ENCODE measurements at regions not wholly inside any gene's neighbourhood (a gene's known extent, or its start where the extent isn't known, plus 50 kb on each side); places are given as distances from the start of the nearest gene placed in this dataset.

- no CpG with 5 or more reads among the region's 2 CpGs for WGBS (ENCODE audit: insufficient coverage, insufficient read length)
- Histone ChIP-seq H3K4me3 (ENCODE audit: low read length) (no peak overlapping the region), H3K27ac (ENCODE audit: low read length) (no peak overlapping the region), H3K27me3 (ENCODE audit: control insufficient read depth, insufficient read depth, low read length) (no peaks in the 10 kb centered on the region), H3K9me3 (ENCODE audit: control insufficient read depth, insufficient read depth, low read length) (no peaks in the 10 kb centered on the region), H3K4me1 (ENCODE audit: control insufficient read depth, insufficient read depth, low read length) (no peaks in the 10 kb centered on the region), H3K36me3 (ENCODE audit: control insufficient read depth, insufficient read depth, low read length) (no peaks in the 10 kb centered on the region)
- DNase-seq (ENCODE audit: low read depth, low spot score) = no peak
Measured at GRCh38 chr18:40388121-40388520, 1566.9 kb upstream of the PIK3C3 start.

GRCh38 chr18:40387130-40387787 is 1567.8 kb upstream of the PIK3C3 start:
- Histone ChIP-seq H3K27me3 (ENCODE audit: control insufficient read depth, insufficient read depth, low read length) (no peaks in the 10 kb centered on the region), H3K4me3 (ENCODE audit: low read length) (no peak overlapping the region), H3K9me3 (ENCODE audit: control insufficient read depth, insufficient read depth, low read length) (no peaks in the 10 kb centered on the region), H3K36me3 (ENCODE audit: control insufficient read depth, insufficient read depth, low read length) (no peaks in the 10 kb centered on the region), H3K27ac (ENCODE audit: low read length) (no peak overlapping the region), H3K4me1 (ENCODE audit: control insufficient read depth, insufficient read depth, low read length) (no peaks in the 10 kb centered on the region)
- DNase-seq (ENCODE audit: low read depth, low spot score) = no peak
- WGBS (ENCODE audit: insufficient coverage, insufficient read length) = no CpG with 5 or more reads among the region's 3 CpGs

DNA sequence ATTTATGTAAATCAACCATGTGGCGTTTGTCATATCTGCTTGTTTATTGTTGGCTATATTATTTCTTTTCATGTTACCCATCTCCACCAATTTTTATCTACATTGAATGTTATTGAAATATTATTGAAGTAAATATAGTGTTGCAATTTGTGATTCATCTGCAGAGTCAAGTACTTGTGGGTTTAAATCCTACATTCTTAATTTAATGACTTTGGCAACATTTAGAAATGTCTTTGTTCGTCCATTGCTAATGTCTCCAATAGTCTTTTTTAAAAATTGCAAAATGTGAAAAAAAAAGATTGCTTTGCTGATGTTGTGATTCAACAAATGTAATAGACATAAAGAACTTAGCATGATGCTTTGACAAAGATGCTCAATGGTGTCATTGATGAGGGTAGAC is 1572.8 kb upstream of the PIK3C3 start:
- H3K27ac ChIP-seq (ENCODE audit: low read length) = no peak overlapping the region

DNA sequence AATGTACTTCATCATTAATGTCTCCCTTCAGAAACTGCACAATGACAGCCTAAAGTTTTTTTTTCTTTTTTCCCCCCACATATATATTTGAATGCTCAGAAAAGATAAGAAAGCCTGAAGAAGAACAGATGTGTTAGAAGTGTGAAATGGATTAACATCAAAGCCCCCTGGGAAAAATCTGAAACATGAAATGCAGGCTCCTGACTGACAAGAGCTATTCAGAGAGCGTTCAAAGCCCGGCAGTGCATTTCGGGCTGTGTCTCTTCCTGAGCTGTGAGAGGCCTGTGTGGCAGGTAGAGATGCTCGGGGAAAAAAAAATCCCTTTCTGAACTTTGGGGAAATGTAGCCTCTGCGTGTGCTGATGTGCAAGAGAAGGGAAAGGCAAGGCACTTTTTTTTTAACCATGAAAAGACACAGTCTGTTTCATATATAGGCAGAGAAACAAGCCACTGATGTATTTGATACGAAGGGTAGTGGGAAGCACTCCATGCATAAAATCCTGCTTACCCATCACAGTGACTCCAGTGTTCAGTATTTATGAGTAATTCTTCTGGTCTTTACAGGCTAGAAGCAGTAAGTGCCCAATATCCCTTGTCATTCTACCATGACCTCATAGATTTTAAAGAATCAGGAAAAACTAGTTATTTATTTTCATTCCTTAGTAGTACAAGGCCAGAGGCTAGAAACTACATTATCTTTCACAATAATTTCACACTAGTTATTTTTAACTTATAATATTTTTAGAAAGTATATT is 1574.2 kb upstream of the PIK3C3 start:
- H3K27ac ChIP-seq (ENCODE audit: low read length) = no peak overlapping the region

More for the DNA sequence above, 1572.8 kb upstream of the PIK3C3 start:
- WGBS (ENCODE audit: insufficient coverage, insufficient read length) = no CpG with 5 or more reads among the region's 2 CpGs
- Histone ChIP-seq H3K4me3 (ENCODE audit: low read length) (no peak overlapping the region), H3K36me3 (ENCODE audit: control insufficient read depth, insufficient read depth, low read length) (no peaks in the 10 kb centered on the region), H3K4me1 (ENCODE audit: control insufficient read depth, insufficient read depth, low read length) (no peaks in the 10 kb centered on the region), H3K27me3 (ENCODE audit: control insufficient read depth, insufficient read depth, low read length) (no peaks in the 10 kb centered on the region), H3K9me3 (ENCODE audit: control insufficient read depth, insufficient read depth, low read length) (no peaks in the 10 kb centered on the region)
- DNase-seq (ENCODE audit: low read depth, low spot score) = no peak

GRCh38 chr18:40375837-40376236 is 1579.2 kb upstream of the PIK3C3 start:
- no CpG with 5 or more reads among the region's 1 CpG for WGBS (ENCODE audit: insufficient coverage, insufficient read length)
- no peaks in the 10 kb centered on the region for H3K9me3 ChIP-seq (ENCODE audit: control insufficient read depth, insufficient read depth, low read length)
- DNase-seq (ENCODE audit: low read depth, low spot score) = no peak
- H3K27ac ChIP-seq (ENCODE audit: low read length) = no peak overlapping the region
- H3K36me3 ChIP-seq (ENCODE audit: control insufficient read depth, insufficient read depth, low read length) = no peaks in the 10 kb centered on the region
- H3K27me3 ChIP-seq (ENCODE audit: control insufficient read depth, insufficient read depth, low read length) = no peaks in the 10 kb centered on the region
- no peak overlapping the region for H3K4me3 ChIP-seq (ENCODE audit: low read length)
- H3K4me1 ChIP-seq (ENCODE audit: control insufficient read depth, insufficient read depth, low read length) = no peaks in the 10 kb centered on the region

More for the DNA sequence above, 1574.2 kb upstream of the PIK3C3 start:
- no CpG with 5 or more reads among the region's 6 CpGs for WGBS (ENCODE audit: insufficient coverage, insufficient read length)
- no peaks in the 10 kb centered on the region for H3K36me3 ChIP-seq (ENCODE audit: control insufficient read depth, insufficient read depth, low read length)
- DNase-seq (ENCODE audit: low read depth, low spot score) = no peak
- no peaks in the 10 kb centered on the region for H3K4me1 ChIP-seq (ENCODE audit: control insufficient read depth, insufficient read depth, low read length)
- H3K27me3 ChIP-seq (ENCODE audit: control insufficient read depth, insufficient read depth, low read length) = no peaks in the 10 kb centered on the region
- H3K4me3 ChIP-seq (ENCODE audit: low read length) = no peak overlapping the region
- no peaks in the 10 kb centered on the region for H3K9me3 ChIP-seq (ENCODE audit: control insufficient read depth, insufficient read depth, low read length)

DNA sequence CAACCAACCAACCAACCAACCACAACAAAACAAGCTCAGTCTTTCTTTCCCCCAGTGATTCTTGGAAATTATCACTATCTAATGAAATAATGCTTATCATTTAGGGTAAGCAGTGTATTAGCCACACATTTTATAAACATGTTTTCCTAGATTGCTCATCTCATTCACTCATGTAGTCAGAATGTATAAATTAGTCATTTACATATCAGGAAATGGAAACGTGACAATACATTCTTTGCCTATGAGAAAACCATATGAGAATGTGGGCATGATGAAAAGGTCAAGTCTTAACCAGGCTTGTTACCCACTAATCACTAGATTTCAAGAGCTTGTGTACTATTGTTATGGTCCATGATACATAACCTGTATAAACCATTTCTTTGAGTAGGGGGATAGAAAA is 1583.4 kb upstream of the PIK3C3 start:
- Histone ChIP-seq H3K36me3 (ENCODE audit: control insufficient read depth, insufficient read depth, low read length) (no peaks in the 10 kb centered on the region), H3K9me3 (ENCODE audit: control insufficient read depth, insufficient read depth, low read length) (no peaks in the 10 kb centered on the region), H3K27me3 (ENCODE audit: control insufficient read depth, insufficient read depth, low read length) (no peaks in the 10 kb centered on the region), H3K4me3 (ENCODE audit: low read length) (no peak overlapping the region), H3K27ac (ENCODE audit: low read length) (no peak overlapping the region), H3K4me1 (ENCODE audit: control insufficient read depth, insufficient read depth, low read length) (no peaks in the 10 kb centered on the region)
- no peak for DNase-seq (ENCODE audit: low read depth, low spot score)
- no CpG with 5 or more reads among the region's 1 CpG for WGBS (ENCODE audit: insufficient coverage, insufficient read length)

DNA sequence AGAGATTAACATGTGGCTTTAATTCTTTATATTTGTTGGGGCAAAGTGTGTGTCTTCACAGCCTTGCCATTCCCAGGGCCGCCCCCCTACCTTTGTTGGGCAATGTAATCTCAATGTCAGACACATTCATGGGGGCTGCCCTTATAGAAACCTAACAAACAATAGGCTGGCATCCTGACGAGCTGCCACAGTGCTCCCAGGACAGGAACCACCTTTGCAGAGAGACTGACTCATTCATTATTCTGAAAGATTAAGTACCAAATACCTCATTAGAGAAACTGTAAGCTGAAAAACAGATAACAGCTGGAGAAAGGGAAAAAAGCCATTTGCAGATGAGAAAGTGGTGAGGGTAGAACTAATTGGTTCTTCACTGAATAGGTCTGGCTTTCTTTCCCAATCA is 1587.5 kb upstream of the PIK3C3 start:
- no peak for DNase-seq (ENCODE audit: low read depth, low spot score)
- Histone ChIP-seq H3K9me3 (ENCODE audit: control insufficient read depth, insufficient read depth, low read length) (no peaks in the 10 kb centered on the region), H3K27ac (ENCODE audit: low read length) (no peak overlapping the region), H3K4me1 (ENCODE audit: control insufficient read depth, insufficient read depth, low read length) (no peaks in the 10 kb centered on the region), H3K27me3 (ENCODE audit: control insufficient read depth, insufficient read depth, low read length) (no peaks in the 10 kb centered on the region), H3K4me3 (ENCODE audit: low read length) (no peak overlapping the region), H3K36me3 (ENCODE audit: control insufficient read depth, insufficient read depth, low read length) (no peaks in the 10 kb centered on the region)
- no CpG with 5 or more reads among the region's 2 CpGs for WGBS (ENCODE audit: insufficient coverage, insufficient read length)

DNA sequence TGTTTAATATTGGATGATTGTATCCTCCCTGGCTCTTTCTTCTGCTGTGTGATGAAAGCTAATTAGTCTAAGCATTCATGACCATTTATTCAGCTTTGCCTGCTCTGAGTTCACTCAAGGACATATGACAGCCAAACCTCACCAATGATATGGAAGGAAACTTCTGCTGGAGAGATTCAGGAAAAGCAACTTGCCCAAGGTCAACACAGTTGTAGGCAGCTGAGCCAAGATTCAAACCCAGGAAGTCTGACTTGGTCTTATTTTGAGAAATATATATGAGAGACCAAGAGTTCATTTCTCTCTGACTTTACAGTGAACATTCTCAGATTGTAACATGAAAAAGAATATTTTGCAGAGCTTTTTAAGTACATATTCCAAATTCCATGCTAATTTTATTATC is 1588.5 kb upstream of the PIK3C3 start:
- no peaks in the 10 kb centered on the region for H3K36me3 ChIP-seq (ENCODE audit: control insufficient read depth, insufficient read depth, low read length)
- H3K4me3 ChIP-seq (ENCODE audit: low read length) = no peak overlapping the region
- no peak for DNase-seq (ENCODE audit: low read depth, low spot score)
- no peaks in the 10 kb centered on the region for H3K27me3 ChIP-seq (ENCODE audit: control insufficient read depth, insufficient read depth, low read length)
- H3K4me1 ChIP-seq (ENCODE audit: control insufficient read depth, insufficient read depth, low read length) = no peaks in the 10 kb centered on the region
- H3K27ac ChIP-seq (ENCODE audit: low read length) = no peak overlapping the region
- no peaks in the 10 kb centered on the region for H3K9me3 ChIP-seq (ENCODE audit: control insufficient read depth, insufficient read depth, low read length)

DNA sequence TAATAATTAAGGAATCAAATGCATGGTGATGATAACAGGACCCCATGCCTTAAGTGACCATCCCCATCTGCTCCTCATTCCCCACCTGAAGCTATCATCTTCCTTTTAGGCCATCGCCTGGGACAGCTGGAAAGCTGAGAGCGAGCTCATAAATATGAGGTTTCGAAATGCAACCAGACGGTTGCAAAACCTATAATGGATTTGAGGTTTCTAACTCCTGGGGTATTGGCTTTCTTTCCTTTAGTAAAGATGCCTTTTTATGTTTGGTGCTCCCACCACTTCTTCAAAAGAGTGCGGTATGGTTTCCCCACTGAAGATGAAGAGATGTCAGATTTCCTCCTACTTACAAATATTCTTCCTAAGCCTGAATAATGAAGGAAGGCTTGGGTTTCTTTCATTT is 1589.5 kb upstream of the PIK3C3 start:
- no peak overlapping the region for H3K4me3 ChIP-seq (ENCODE audit: low read length)
- no CpG with 5 or more reads among the region's 5 CpGs for WGBS (ENCODE audit: insufficient coverage, insufficient read length)

DNA sequence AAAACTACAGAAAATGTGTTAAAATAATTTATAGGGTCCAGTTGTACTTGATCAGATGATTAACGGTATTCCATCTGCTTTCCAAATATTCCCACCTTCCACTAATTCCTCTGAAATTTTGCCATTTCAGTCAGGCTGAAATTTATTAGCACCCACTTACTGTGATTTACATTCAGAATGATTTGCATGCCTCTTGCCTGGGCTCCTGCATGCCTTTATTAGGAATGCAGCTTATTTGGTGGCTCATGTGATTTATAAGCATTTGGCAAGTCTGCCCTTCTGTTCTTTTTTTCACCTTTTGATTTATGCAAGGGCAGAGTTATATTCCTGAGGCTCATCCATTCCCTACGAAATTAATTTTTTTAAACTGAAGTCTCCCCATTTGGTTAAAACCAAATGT is 1594.5 kb upstream of the PIK3C3 start:
- H3K4me3 ChIP-seq (ENCODE audit: low read length) = no peak overlapping the region
- no peaks in the 10 kb centered on the region for H3K36me3 ChIP-seq (ENCODE audit: control insufficient read depth, insufficient read depth, low read length)
- H3K9me3 ChIP-seq (ENCODE audit: control insufficient read depth, insufficient read depth, low read length) = no peaks in the 10 kb centered on the region
- no CpG with 5 or more reads among the region's 2 CpGs for WGBS (ENCODE audit: insufficient coverage, insufficient read length)
- H3K27ac ChIP-seq (ENCODE audit: low read length) = no peak overlapping the region
- H3K4me1 ChIP-seq (ENCODE audit: control insufficient read depth, insufficient read depth, low read length) = no peaks in the 10 kb centered on the region
- no peak for DNase-seq (ENCODE audit: low read depth, low spot score)
- no peaks in the 10 kb centered on the region for H3K27me3 ChIP-seq (ENCODE audit: control insufficient read depth, insufficient read depth, low read length)

More for the DNA sequence above, 1589.5 kb upstream of the PIK3C3 start:
- no peak for DNase-seq (ENCODE audit: low read depth, low spot score)
- Histone ChIP-seq H3K36me3 (ENCODE audit: control insufficient read depth, insufficient read depth, low read length) (no peaks in the 10 kb centered on the region), H3K4me1 (ENCODE audit: control insufficient read depth, insufficient read depth, low read length) (no peaks in the 10 kb centered on the region), H3K27ac (ENCODE audit: low read length) (no peak overlapping the region), H3K9me3 (ENCODE audit: control insufficient read depth, insufficient read depth, low read length) (no peaks in the 10 kb centered on the region), H3K27me3 (ENCODE audit: control insufficient read depth, insufficient read depth, low read length) (no peaks in the 10 kb centered on the region)

DNA sequence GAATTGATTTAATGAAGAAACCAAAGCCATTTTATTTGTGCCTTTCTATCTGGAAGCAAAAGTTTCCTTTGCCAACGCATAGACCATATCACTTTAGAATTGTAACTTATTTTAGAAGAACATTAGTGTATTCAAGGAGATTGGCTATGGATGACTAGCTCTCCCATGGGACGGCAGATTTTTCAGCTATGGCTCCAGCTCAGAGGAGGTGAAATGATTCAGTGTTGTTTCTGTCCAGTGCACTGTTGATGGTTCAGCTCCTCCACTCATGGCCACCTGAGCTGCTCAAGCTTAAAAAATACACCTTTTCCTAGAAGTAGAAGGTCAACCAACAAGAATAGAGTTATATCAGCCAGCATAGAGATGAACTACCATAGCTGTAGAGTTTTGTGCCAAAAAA is 1597.5 kb upstream of the PIK3C3 start:
- no CpG with 5 or more reads among the region's 2 CpGs for WGBS (ENCODE audit: insufficient coverage, insufficient read length)
- Histone ChIP-seq H3K4me3 (ENCODE audit: low read length) (no peak overlapping the region), H3K36me3 (ENCODE audit: control insufficient read depth, insufficient read depth, low read length) (no peaks in the 10 kb centered on the region), H3K27me3 (ENCODE audit: control insufficient read depth, insufficient read depth, low read length) (no peaks in the 10 kb centered on the region), H3K9me3 (ENCODE audit: control insufficient read depth, insufficient read depth, low read length) (no peaks in the 10 kb centered on the region), H3K27ac (ENCODE audit: low read length) (no peak overlapping the region), H3K4me1 (ENCODE audit: control insufficient read depth, insufficient read depth, low read length) (no peaks in the 10 kb centered on the region)
- DNase-seq (ENCODE audit: low read depth, low spot score) = no peak
